Tibial nerve (tissue), 4 donors: ENCODE measurements at regions not wholly inside any gene's neighbourhood (a gene's known extent, or its start where the extent isn't known, plus 50 kb on each side); places are given as distances from the start of the nearest gene placed in this dataset.

Source experiments
- EP300 ChIP-seq, 2 donors: sonication (generic); formaldehyde crosslinking; IDR thresholded peaks; one replicate each; pipeline ENCODE4 v1.6.1; 2017; ENCODE audit warnings: antibody characterized with exemption in 2 of 2, mild to moderate bottlenecking in 1 of 2
- POLR2A ChIP-seq, 2 donors: fragments of 450-650 bp; IDR thresholded peaks; one replicate each; pipeline ENCODE4 v1.6.1; 2017; ENCODE audit warnings: antibody characterized with exemption in 2 of 2, mild to moderate bottlenecking in 2 of 2, moderate library complexity in 2 of 2
- TF ChIP-seq, protein P1 (sequence below), 5 experiments: fragments of 200-600 bp in 3 of 5; fragments of 450-650 bp in 2 of 5; sonication (generic) in 3 of 5; IDR thresholded peaks; one replicate each; pipeline ENCODE4 v1.5.1; 2016 to 2019; ENCODE audit warnings: antibody characterized with exemption in 5 of 5, mild to moderate bottlenecking in 3 of 5, moderate library complexity in 2 of 5

DNA sequence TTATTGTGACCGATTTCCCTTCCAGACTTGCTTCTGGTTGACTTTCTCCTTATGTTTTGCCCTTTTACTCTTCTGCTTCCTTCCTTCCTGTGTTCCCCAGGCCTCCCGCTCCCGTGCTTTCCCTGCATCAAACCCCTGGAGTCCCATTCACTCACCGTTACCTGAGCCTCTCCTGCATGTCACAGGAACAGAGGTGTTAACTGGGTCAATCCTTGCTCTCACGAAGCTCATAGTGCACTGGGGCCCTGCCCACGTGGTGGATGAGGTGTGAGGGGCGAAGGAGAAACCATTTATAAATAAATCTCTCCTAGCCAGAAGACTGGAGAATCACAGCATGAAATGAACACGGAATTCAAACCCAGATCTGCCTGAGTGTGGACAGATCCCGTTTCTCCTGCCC is 83.1 kb upstream of the MSX1 start:
- TF ChIP-seq POLR2A (IDR thresholded peaks at IDR 0.05), result no peak
- TF ChIP-seq, protein P1, sequence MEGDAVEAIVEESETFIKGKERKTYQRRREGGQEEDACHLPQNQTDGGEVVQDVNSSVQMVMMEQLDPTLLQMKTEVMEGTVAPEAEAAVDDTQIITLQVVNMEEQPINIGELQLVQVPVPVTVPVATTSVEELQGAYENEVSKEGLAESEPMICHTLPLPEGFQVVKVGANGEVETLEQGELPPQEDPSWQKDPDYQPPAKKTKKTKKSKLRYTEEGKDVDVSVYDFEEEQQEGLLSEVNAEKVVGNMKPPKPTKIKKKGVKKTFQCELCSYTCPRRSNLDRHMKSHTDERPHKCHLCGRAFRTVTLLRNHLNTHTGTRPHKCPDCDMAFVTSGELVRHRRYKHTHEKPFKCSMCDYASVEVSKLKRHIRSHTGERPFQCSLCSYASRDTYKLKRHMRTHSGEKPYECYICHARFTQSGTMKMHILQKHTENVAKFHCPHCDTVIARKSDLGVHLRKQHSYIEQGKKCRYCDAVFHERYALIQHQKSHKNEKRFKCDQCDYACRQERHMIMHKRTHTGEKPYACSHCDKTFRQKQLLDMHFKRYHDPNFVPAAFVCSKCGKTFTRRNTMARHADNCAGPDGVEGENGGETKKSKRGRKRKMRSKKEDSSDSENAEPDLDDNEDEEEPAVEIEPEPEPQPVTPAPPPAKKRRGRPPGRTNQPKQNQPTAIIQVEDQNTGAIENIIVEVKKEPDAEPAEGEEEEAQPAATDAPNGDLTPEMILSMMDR (IDR thresholded peaks at IDR 0.05), result no peak
- no peak for TF ChIP-seq EP300 (IDR thresholded peaks at IDR 0.05)
